ENCODE measurements at regions not wholly inside any gene's neighbourhood (a gene's known extent, or its start where the extent isn't known, plus 50 kb on each side); places are given as distances from the start of the nearest gene placed in this dataset.

- TF ChIP-seq ETS1 (IDR thresholded peaks at IDR 0.05), result no peak
Observed at GRCh38 chr4:28469387-28469786, 1608.7 kb downstream of the STIM2 start (continued).

- Mint-ChIP-seq H3K27ac (no peak overlapping the region), H3K4me3 (no peak overlapping the region), H3K4me1 (no peaks in the 10 kb centered on the region), H3K27me3 (ENCODE audit: insufficient read depth, low read depth, poor library complexity) (no peaks in the 10 kb centered on the region), H3K36me3 (ENCODE audit: low read depth) (no peaks in the 10 kb centered on the region), H3K9me3 (no peaks in the 10 kb centered on the region; the same call in 2 of the 3 replicates)
- no peaks in the 10 kb centered on the region for H3K36me3 ChIP-seq (ENCODE audit: insufficient read depth)
- no peak overlapping the region for H3K27ac ChIP-seq (ENCODE audit: low read depth)
- no peaks in the 10 kb centered on the region for H3K4me1 ChIP-seq (ENCODE audit: insufficient read depth)
- ATAC-seq (no peak), DNase-seq (ENCODE audit: low spot score) (no peak)
- peaks cover 8% of the 10 kb centered on the region; the same call in 1 of the 2 replicates for H3K9me2 ChIP-seq (ENCODE audit: insufficient read depth)
- H3K27me3 ChIP-seq (ENCODE audit: insufficient read depth), result no peaks in the 10 kb centered on the region
- H3K4me2 ChIP-seq, result no peak overlapping the region
- H3K79me2 ChIP-seq (replicated peaks; ENCODE audit: insufficient read depth), result no peaks in the 10 kb centered on the region
- no peaks in the 10 kb centered on the region for H3F3A ChIP-seq (replicated peaks; ENCODE audit: low read depth)
- H2AFZ ChIP-seq, result no peak overlapping the region; the same call in 1 of the 2 replicates
- H4K20me1 ChIP-seq (replicated peaks; ENCODE audit: insufficient read depth), result no peaks in the 10 kb centered on the region
- H3K4me3 ChIP-seq, result no peak overlapping the region
- no peak for TF ChIP-seq NANOG (IDR thresholded peaks at IDR 0.05; ENCODE audit: borderline replicate concordance)
- TF ChIP-seq EZH2phosphoT487 (IDR thresholded peaks at IDR 0.05; ENCODE audit: unreplicated experiment), result no peak
- TF ChIP-seq STAT1 (IDR thresholded peaks at IDR 0.05; ENCODE audit: unreplicated experiment), result no peak
- no peak for TF ChIP-seq ZNF462 (CRISPR knock-in tag; IDR thresholded peaks at IDR 0.05)
- no peak for TF ChIP-seq CTCF (conservative IDR thresholded peaks at IDR 0.05; ENCODE audit: low read depth in 2 of 2)
- no peak for TF ChIP-seq ZNF114 (CRISPR knock-in tag; IDR thresholded peaks at IDR 0.05)
- no peak for TF ChIP-seq REST (IDR thresholded peaks at IDR 0.05; ENCODE audit: unreplicated experiment)
- TF ChIP-seq EZH2 (IDR thresholded peaks at IDR 0.05; ENCODE audit: low read depth, unreplicated experiment), result no peak
- TF ChIP-seq CREB1 (CRISPR knock-in tag; IDR thresholded peaks at IDR 0.05; ENCODE audit: low read depth), result no peak
- no peak for TF ChIP-seq ZNF331 (CRISPR knock-in tag; IDR thresholded peaks at IDR 0.05; ENCODE audit: low read depth)
- TF ChIP-seq JUNB (IDR thresholded peaks at IDR 0.05; ENCODE audit: unreplicated experiment), result no peak
- no peak for TF ChIP-seq POLR2AphosphoS5 (IDR thresholded peaks at IDR 0.05; ENCODE audit: low read depth)
Observed at GRCh38 chr4:28469886-28470285, 1609.2 kb downstream of the STIM2 start.
